ENCODE measurements at regions not wholly inside any gene's neighbourhood (a gene's known extent, or its start where the extent isn't known, plus 50 kb on each side); places are given as distances from the start of the nearest gene placed in this dataset.

GRCh38 chr4:13316354-13316753 is 167.8 kb downstream of the RAB28 start:
- H3K4me3 Mint-ChIP-seq = no peak overlapping the region
- DNase-seq = no peak
- H3K4me1 Mint-ChIP-seq = no peaks in the 10 kb centered on the region
- no peak overlapping the region for H3K27ac Mint-ChIP-seq
- H3K27me3 Mint-ChIP-seq = no peaks in the 10 kb centered on the region
- no peak for ATAC-seq
- peaks cover 7 to 18% of the 10 kb centered on the region in 2 donors for H3K9me3 Mint-ChIP-seq

GRCh38 chr4:13313856-13314255 is 170.3 kb downstream of the RAB28 start:
- Mint-ChIP-seq H3K9me3 (peaks cover 0 to 9% of the 10 kb centered on the region in 2 donors), H3K4me3 (no peak overlapping the region), H3K4me1 (no peaks in the 10 kb centered on the region), H3K27ac (no peak overlapping the region), H3K27me3 (no peaks in the 10 kb centered on the region)
- no peak for ATAC-seq
- DNase-seq = no peak

- ATAC-seq (no peak), DNase-seq (no peak)
- Mint-ChIP-seq H3K4me1 (no peaks in the 10 kb centered on the region), H3K9me3 (peaks cover 0 to 9% of the 10 kb centered on the region in 2 donors), H3K27me3 (no peaks in the 10 kb centered on the region), H3K4me3 (no peak overlapping the region), H3K27ac (peak overlapping the region in 1 of 2 donors; percentile 5)
Measured at GRCh38 chr4:13312264-13312663, 171.9 kb downstream of the RAB28 start.

GRCh38 chr4:13309751-13310150 is 174.4 kb downstream of the RAB28 start:
- Mint-ChIP-seq H3K4me1 (no peaks in the 10 kb centered on the region), H3K9me3 (peaks cover 0 to 12% of the 10 kb centered on the region in 2 donors)

GRCh38 chr4:13306356-13306755 is 177.8 kb downstream of the RAB28 start:
- no peak overlapping the region for H3K4me3 Mint-ChIP-seq
- H3K9me3 Mint-ChIP-seq = peaks cover 4 to 11% of the 10 kb centered on the region in 2 donors
- H3K4me1 Mint-ChIP-seq = no peaks in the 10 kb centered on the region
- no peaks in the 10 kb centered on the region for H3K27me3 Mint-ChIP-seq
- DNase-seq = no peak
- ATAC-seq = no peak
- no peak overlapping the region for H3K27ac Mint-ChIP-seq

More at GRCh38 chr4:13309751-13310150, 174.4 kb downstream of the RAB28 start:
- DNase-seq (no peak), ATAC-seq (no peak)
- Mint-ChIP-seq H3K27ac (no peak overlapping the region), H3K4me3 (no peak overlapping the region), H3K27me3 (no peaks in the 10 kb centered on the region)

GRCh38 chr4:13302876-13303275 is 181.3 kb downstream of the RAB28 start:
- Mint-ChIP-seq H3K4me3 (no peak overlapping the region), H3K27me3 (no peaks in the 10 kb centered on the region), H3K4me1 (no peaks in the 10 kb centered on the region), H3K27ac (no peak overlapping the region), H3K9me3 (peaks cover 36 to 37% of the 10 kb centered on the region in 2 donors)
- no peak for ATAC-seq
- DNase-seq = no peak

- ATAC-seq (no peak), DNase-seq (no peak)
- Mint-ChIP-seq H3K27ac (no peak overlapping the region), H3K27me3 (no peaks in the 10 kb centered on the region), H3K4me3 (no peak overlapping the region), H3K4me1 (no peaks in the 10 kb centered on the region), H3K9me3 (peaks cover 38 to 53% of the 10 kb centered on the region in 2 donors)
Measured at GRCh38 chr4:13299343-13299742, 184.8 kb downstream of the RAB28 start.

GRCh38 chr4:13298655-13299054 is 185.5 kb downstream of the RAB28 start:
- peak overlapping the region in 1 of 2 donors; percentile 16 for H3K27ac Mint-ChIP-seq
- H3K9me3 Mint-ChIP-seq = peaks cover 38 to 53% of the 10 kb centered on the region in 2 donors
- no peaks in the 10 kb centered on the region for H3K4me1 Mint-ChIP-seq
- DNase-seq (no peak), ATAC-seq (no peak)
- H3K4me3 Mint-ChIP-seq = no peak overlapping the region
- no peaks in the 10 kb centered on the region for H3K27me3 Mint-ChIP-seq

GRCh38 chr4:13296986-13297385 is 187.2 kb downstream of the RAB28 start:
- Mint-ChIP-seq H3K27ac (no peak overlapping the region), H3K9me3 (peaks cover 54 to 58% of the 10 kb centered on the region in 2 donors), H3K4me3 (no peak overlapping the region), H3K27me3 (no peaks in the 10 kb centered on the region), H3K4me1 (no peaks in the 10 kb centered on the region)
- ATAC-seq = no peak
- DNase-seq = no peak

GRCh38 chr4:13294961-13295605 is 189.1 kb downstream of the RAB28 start:
- Mint-ChIP-seq H3K4me3 (no peak overlapping the region), H3K27me3 (no peaks in the 10 kb centered on the region), H3K9me3 (peaks cover 40 to 54% of the 10 kb centered on the region in 2 donors), H3K4me1 (no peaks in the 10 kb centered on the region), H3K27ac (no peak overlapping the region)
- ATAC-seq (no peak), DNase-seq (no peak)

- H3K27me3 Mint-ChIP-seq = no peaks in the 10 kb centered on the region
- H3K9me3 Mint-ChIP-seq = peaks cover 45 to 52% of the 10 kb centered on the region in 2 donors
- DNase-seq = no peak
- H3K27ac Mint-ChIP-seq = no peak overlapping the region
- H3K4me1 Mint-ChIP-seq = no peaks in the 10 kb centered on the region
- ATAC-seq = no peak
- H3K4me3 Mint-ChIP-seq = no peak overlapping the region
Measured at GRCh38 chr4:13292372-13292771, 191.8 kb downstream of the RAB28 start.

GRCh38 chr4:13289391-13289790 is 194.7 kb downstream of the RAB28 start:
- no peaks in the 10 kb centered on the region for H3K27me3 Mint-ChIP-seq
- H3K27ac Mint-ChIP-seq = no peak overlapping the region
- DNase-seq (no peak), ATAC-seq (no peak)
- peaks cover 49 to 50% of the 10 kb centered on the region in 2 donors for H3K9me3 Mint-ChIP-seq
- no peaks in the 10 kb centered on the region for H3K4me1 Mint-ChIP-seq
- no peak overlapping the region for H3K4me3 Mint-ChIP-seq

GRCh38 chr4:13285336-13285735 is 198.8 kb downstream of the RAB28 start:
- Mint-ChIP-seq H3K27me3 (no peaks in the 10 kb centered on the region), H3K9me3 (peaks cover 29 to 39% of the 10 kb centered on the region in 2 donors), H3K27ac (no peak overlapping the region), H3K4me1 (no peaks in the 10 kb centered on the region), H3K4me3 (no peak overlapping the region)
- ATAC-seq (no peak), DNase-seq (no peak)

- H3K4me3 Mint-ChIP-seq = no peak overlapping the region
- no peak for DNase-seq
- no peaks in the 10 kb centered on the region for H3K27me3 Mint-ChIP-seq
- H3K4me1 Mint-ChIP-seq = no peaks in the 10 kb centered on the region
- H3K9me3 Mint-ChIP-seq = peaks cover 29 to 39% of the 10 kb centered on the region in 2 donors
- ATAC-seq = no peak
- H3K27ac Mint-ChIP-seq = no peak overlapping the region
Measured at GRCh38 chr4:13284932-13285331, 199.2 kb downstream of the RAB28 start.

GRCh38 chr4:13276357-13276756 is 207.8 kb downstream of the RAB28 start:
- ATAC-seq = no peak
- H3K27ac Mint-ChIP-seq = no peak overlapping the region
- no peaks in the 10 kb centered on the region for H3K4me1 Mint-ChIP-seq
- DNase-seq = no peak
- H3K9me3 Mint-ChIP-seq = peaks cover 20 to 48% of the 10 kb centered on the region in 2 donors
- no peak overlapping the region for H3K4me3 Mint-ChIP-seq
- H3K27me3 Mint-ChIP-seq = no peaks in the 10 kb centered on the region

GRCh38 chr4:13268703-13269102 is 215.4 kb downstream of the RAB28 start:
- no peak for ATAC-seq
- H3K9me3 Mint-ChIP-seq = peaks cover 0 to 4% of the 10 kb centered on the region in 2 donors

GRCh38 chr4:13268165-13268564 is 216.0 kb downstream of the RAB28 start:
- DNase-seq = no peak
- Mint-ChIP-seq H3K27ac (no peak overlapping the region), H3K27me3 (no peaks in the 10 kb centered on the region), H3K4me1 (peaks cover 6% of the 10 kb centered on the region), H3K4me3 (no peak overlapping the region), H3K9me3 (no peaks in the 10 kb centered on the region)
- no peak for ATAC-seq

More at GRCh38 chr4:13268703-13269102, 215.4 kb downstream of the RAB28 start:
- peaks cover 6% of the 10 kb centered on the region for H3K4me1 Mint-ChIP-seq
- DNase-seq = no peak
- no peak overlapping the region for H3K27ac Mint-ChIP-seq
- no peaks in the 10 kb centered on the region for H3K27me3 Mint-ChIP-seq
- no peak overlapping the region for H3K4me3 Mint-ChIP-seq

Data from stimulated activated naive CD8-positive, alpha-beta T cell treated with anti-CD3 and anti-CD28 coated beads, Interleukin-15, amount 100 ng/mL, for 72 hours (primary cell).